ENCODE measurements at regions not wholly inside any gene's neighbourhood (a gene's known extent, or its start where the extent isn't known, plus 50 kb on each side); places are given as distances from the start of the nearest gene placed in this dataset.
A peak's percentile ranks its signal among the peaks of the same experiment; 100 is the strongest.

DNA sequence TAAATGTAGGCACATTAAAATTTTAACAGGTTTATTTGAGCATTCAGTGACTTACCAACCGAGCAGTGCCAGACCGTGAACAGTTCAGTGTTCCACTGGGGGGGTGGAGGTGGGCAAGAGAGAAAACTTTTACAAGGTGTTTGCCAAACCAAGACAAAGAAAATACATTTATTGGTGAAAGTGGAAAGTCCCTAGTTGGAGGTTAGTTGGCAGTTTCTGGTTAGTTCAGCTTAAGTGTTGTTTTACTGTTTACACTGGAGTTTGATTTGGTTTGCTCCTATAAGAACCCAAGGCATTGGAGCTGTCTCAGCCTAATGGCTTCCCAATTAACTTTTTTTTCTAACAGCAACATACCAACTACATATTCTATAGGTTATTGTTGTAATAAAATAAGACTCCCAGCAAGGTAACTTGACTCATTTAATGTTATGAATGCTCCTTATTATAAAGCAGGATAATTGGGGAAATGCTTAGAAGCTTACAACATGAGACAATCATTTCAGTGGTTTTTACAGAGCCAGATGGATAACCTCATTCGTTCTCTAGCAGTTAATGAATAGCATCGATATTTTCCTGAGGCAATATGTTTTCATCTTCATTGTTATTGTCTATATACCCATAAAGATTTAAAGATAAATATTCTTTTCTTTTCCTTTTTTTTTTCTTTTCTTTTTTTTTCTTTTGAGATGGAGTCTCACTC lies 115.8 kb downstream of the ETNK1 start:
- DNase-seq, result no peak

DNA sequence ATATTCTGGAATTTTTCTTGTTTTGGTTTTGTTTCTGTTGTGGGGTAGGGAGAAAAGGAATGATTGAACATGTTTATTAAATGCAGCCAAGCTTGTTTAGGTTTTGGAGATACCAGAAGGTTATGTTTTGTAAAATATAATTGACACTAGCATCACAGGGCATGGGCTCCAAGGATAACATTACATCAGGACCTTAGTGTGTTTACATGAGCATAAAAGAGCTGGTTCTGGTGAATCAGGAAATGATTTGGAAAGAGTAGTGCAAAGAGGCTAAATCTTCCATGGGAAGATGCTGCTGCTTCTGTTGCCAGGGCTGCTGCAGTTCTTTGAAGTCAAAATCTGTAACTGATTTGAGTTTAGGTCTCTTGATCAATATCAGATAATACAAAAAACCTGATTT lies 118.7 kb downstream of the ETNK1 start:
- no peak for DNase-seq

DNA sequence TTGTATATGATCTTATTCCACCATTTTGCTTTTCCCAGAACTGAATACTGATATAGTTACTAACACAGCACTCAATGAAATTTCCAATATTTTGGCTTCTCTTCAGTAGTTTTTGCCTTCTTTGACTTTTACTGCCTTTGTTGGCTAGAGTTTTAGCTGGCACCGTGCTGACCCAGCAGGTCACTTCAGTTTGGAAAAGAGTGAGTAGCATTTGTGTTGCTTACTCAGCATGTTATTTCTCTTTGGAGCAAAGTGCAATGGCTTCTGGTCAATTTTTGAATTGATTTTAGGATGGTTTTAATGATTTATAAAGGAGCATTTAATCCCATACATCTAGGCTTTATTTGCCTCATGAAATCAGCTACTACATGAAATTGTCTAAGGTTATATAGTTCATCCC lies 119.2 kb downstream of the ETNK1 start:
- no peak for DNase-seq

DNA sequence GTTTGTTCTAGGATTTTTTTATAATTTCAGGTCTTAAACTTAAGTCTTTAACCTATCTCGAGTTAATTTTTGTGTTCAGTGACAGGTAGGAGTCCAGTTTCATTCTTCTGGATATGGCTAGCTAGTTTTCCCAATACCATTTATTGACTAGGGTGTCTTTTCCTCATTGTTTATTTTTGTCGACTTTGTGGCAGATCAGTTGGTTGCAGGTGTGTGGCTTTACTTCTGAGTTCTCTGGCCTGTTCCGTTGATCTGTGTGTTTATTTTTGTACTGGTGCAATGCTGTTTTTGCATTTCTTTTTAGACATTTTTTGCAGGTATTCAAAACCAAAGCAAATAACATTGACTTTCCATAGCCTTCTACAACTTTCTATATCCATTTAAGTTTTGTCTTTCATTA lies 121.7 kb downstream of the ETNK1 start:
- no peak for DNase-seq

DNA sequence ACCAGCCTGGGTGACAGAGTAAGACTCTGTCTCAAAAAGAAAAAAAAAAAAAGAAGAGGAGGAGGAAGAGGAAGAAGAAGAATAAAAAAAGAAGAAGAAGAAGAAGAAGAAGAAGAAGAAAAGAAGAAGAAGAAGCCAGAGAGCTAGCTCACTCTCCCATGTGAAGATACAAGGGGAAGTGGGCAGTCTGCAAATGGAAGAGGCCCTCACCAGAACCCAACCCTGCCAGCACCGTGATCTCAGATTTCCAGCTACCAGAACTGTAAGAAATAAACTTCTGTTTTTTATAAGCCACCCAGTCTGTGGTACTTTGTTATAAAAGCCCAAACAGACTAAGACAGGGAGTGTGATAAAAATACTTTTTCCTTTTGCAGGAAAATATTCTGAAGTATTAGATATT lies 130.7 kb downstream of the ETNK1 start:
- no peak for DNase-seq

DNA sequence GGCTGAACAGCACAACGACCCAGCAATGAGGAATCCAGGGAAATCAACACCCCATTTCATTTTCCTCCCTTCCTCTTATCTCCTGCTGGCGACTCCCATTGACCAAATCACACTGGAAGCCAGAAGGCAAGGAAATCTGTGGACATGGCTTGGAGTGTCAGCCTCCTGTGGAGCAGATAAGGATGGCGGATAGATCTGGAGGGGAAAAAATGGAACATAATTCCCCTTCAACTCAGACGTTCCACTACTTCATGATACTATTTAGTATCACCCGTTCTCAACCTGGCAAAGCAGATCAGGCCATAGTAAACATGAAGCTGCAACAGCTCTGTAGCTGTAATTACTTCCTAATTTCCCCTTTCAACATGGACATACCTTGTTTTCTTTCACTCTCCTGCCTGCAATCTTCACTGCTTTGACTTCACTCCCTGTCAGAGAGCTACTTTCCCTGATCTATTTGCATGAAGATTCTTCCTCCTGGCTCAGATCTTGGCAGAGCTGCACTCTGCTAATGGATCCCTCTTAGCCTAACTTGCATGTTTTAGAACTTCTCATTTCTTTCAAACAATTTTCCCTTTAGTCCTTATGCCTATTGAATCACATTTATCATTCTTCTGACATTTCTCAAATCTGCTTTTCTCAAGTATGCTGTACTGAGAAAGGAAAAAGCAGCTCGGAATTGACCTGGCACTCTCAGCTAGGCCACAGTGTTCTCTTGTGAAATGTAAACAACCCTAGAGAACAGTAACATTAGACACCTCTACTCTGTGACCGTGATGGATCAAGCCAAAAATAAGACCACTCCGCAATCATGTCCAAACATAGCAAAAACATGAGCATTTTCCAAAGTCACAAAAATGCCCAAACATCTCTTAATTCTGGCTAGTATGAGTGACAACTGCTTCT lies 135.1 kb downstream of the ETNK1 start:
- DNase-seq, result no peak

DNA sequence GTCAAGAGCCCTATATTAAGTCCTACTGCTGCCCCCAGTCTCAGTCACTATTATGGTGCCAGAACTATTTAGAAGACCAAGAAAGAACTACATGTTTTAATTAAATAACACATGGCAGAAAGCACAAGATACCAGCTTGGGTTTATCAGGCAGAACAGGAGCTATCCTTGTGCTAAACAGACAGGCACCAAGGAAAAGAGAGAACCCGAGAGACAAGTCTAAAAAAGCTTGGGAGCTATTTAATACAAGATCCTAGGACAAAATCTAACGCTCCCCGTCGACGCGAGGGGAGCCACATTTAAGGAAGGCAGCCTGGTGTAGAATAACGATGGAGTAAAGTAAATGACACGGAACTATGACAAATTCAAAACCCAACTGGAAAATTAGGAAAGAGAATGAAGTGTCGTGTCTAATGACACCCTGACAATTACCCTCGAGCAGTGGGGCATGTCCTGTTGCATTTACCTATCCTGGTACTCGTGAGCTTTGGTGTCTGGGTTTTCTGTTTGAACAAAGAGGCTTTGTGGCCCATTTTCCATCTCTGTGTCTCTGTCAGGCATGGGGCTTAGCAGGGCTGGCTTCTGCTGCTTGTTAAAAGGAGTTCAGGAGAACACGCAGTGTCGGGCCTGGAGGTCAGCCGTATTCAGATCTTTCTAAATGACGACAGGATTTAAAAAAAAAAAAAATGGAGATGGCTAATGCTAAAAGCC lies 140.6 kb downstream of the ETNK1 start:
- DNase-seq, result no peak

DNA sequence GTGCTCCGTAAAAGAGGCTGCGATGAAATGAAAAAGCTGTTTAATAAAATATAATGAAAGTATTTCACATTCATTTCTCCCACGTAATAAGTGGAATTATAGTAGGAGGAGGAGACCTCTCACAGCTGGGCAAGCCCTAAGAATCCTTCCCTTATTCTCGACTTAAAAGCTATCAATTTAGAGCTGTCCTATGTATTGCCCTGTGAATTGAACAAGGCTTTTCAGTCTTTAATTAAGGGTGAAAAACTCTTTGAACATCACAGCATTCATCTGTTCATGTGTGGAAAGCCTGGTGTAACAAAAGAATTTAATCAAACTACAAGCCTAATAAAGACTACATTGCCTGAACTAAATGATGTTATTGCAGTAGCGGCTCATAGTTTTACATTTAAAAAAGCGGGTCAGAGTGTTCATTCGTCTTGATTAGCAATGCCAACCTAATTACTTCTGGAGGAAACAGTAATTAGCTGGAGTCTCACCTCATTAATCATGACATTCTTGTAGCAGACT lies 142.0 kb downstream of the ETNK1 start:
- DNase-seq, result no peak

DNA sequence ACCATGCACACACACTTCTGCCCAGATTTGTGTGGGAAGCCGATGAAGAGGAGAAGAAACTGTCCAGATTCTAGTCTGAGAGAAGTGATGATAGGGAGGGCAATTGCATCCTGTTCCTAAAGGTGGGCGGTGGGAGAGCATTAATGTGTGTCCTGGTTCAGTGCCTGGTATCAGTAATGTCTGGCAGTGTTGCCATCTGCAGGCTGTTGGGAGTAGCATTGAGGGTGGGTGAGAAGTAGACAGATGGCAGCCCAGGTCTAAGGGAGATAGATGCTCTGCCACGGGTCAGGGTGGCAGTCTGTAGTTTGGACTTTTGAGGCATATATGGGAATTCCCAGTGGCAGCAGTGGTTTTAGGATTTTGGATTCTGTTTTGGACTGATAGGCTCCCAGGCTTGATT lies 156.4 kb downstream of the ETNK1 start:
- DNase-seq, result no peak

DNA sequence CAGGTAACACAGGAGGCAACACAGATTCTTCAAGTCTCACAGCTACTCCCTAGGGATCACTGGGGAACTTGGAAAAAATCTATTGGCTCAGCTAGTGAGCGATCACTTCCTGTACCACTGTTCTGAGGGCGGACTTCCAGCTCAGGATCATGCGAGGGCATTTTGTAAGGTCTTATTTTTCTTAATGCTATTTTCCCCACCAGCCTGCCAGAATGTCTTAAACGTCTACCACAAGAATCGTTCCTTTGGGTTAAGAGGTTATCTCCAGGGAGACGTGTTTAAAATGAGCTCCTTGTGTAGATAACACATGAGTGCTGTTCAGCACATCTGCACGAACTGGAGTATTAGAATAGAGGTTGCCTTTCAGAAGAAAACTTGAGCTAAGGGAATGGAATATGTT lies 162.6 kb downstream of the ETNK1 start:
- peak; percentile 33 for DNase-seq

DNA sequence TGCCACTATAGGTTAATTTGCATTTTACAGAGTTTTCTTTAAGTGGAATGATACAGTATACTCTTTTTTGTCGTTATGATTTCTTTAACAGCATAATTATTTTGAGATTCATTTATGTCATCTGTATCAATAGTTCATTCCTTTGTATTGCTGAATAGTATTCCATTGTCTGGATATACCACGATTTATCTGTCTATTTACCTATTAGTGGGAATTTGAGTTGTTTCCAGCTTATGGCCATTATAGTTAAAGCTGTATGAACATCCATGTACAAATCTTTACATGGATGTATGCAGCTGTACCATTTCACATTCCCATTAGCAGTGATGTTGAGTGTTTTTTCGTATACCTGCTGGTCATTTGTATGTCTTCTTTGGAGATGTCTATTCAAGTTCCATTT lies 163.9 kb downstream of the ETNK1 start:
- no peak for DNase-seq

DNA sequence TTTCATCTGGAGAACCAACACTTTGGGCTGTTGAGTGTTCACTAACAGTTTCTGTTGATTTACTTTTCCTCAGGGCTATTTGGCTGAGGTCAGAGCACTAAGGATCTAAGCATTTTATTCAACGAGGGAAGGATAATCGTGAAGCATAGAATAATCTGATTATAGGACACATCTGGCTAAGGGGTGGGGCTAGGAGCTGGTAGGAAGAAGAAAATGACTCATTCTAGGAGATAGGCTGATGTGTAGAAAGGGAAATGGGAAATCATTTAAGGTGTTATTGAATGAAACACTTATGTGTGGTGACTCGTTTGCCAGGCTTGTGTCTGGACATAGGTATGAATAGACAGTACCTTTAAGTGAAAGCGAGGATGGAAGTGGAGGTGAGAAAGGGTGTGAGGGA lies 167.2 kb downstream of the ETNK1 start:
- DNase-seq, result no peak

DNA sequence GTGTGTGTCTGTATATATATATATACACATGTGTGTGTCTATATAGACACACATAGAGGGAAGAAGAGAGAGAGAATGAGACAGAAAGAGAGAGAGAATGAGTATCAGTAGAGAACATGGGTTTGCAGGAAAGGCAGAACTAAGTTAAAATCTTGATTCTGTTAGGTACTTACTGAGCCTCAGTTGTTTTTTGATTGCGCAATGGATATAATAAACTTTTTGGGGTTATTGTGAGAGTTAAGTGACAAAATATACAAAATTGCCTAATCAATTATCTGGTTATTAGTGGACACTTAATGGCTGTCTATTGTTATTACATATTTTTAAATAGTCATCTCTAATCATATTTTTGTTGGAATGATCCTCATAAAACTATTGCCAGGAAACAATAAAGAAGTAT lies 169.0 kb downstream of the ETNK1 start:
- DNase-seq, result no peak

DNA sequence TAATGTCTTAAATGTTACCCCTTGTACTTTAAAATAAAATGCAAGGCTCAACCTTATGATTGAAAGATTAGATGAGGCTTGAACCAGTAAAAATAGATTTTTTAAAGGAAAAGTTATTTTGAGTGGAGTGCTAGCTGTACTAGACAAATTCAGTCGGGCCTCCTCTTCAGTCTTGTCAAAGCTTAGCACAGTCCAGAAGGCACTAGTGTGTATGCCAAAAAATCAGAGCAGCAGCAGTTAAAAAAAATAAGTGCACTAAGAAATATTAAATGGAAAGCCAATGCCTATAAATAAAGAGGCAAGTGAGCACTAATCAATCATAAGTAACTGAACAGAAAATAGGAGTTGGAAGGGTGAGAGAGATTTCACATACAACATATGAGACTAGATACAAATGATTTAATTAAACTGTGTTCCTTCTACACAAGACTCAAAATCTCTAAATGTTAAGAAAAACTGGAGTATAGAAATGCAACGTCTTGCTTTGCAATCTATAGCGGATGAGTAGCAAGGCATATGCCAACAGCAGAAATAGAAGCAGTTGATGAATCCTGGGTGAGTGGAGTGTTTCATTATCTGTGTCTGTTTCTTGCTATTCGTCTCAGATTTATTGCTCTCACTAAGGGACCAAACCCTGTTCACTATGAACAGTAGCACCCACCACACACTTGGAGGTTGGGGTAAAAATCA lies 172.1 kb downstream of the ETNK1 start:
- no peak for DNase-seq

DNA sequence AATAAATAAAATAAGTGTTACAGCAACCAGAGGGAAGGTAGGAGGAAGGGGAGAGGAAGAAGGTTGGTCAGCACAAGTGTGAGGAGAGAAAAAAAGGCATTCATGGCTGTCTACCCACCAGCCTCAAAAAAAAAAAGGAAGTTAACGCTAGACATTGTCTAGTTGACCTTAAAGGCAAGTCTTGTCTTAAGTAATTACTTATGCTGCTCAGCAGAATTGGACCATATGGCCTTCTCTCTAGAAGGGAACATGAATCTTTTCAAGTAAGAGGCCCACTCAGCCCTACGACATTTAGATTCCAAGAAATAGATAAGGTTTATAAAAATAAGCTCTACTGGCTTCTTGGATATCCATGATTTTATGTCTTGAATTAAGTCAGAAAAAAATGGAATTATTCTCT lies 172.7 kb downstream of the ETNK1 start:
- no peak for DNase-seq

DNA sequence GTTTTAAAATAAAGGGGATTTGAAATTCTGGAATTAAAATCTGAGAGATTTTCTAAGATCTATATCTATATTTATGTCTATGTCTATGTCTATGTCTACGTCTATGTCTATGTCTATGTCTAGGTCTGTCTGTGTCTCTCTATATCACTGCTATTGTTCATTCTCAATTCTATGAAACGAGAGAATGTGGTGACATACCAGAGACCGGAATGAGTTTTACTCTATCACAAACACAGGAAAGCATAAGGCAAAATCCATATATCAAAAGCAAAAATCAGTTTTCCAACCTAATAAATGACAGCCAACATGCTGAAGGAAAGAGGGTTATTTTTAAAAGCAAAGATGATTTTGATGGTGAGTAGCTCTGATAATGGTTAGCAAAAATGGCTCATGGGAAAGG lies 173.1 kb downstream of the ETNK1 start:
- no peak for DNase-seq

DNA sequence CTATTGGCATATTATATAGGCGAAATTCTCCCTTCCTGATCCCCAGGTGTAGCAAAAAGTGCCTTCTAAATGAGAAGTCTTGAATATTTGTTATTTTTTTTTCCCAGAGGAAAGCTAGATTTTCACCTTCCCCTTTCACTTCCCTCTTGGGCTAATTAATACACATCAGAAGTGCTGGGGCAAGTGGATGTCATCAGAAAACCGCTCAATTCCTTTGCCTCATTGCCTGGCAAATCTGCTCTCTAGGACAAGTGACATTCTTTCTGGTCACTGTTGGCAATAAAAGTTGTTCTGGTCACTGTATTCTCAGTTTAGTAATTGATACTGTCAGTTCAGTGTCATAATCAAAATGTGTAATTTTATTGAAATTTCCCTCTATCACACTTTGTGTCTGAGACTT lies 174.5 kb downstream of the ETNK1 start:
- no peak for DNase-seq

DNA sequence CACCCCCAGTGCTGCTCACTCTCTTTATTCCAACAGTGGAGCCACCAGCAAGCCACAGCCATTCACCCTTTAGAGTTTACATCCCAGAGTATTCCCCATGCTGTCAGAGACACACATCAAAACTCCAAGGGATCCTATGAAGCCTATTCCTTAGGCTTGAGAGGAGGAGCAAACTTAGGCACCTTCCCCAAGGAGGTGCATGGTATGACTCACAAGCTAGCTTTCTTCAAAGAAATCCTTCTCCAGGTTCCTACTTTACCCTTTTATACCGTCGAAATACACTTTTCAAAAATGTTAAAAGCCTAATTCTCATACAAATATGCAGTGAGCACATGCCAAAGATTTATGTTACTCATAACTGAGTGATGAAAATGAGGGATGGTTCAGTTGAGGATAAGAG lies 175.4 kb downstream of the ETNK1 start:
- DNase-seq, result no peak

DNA sequence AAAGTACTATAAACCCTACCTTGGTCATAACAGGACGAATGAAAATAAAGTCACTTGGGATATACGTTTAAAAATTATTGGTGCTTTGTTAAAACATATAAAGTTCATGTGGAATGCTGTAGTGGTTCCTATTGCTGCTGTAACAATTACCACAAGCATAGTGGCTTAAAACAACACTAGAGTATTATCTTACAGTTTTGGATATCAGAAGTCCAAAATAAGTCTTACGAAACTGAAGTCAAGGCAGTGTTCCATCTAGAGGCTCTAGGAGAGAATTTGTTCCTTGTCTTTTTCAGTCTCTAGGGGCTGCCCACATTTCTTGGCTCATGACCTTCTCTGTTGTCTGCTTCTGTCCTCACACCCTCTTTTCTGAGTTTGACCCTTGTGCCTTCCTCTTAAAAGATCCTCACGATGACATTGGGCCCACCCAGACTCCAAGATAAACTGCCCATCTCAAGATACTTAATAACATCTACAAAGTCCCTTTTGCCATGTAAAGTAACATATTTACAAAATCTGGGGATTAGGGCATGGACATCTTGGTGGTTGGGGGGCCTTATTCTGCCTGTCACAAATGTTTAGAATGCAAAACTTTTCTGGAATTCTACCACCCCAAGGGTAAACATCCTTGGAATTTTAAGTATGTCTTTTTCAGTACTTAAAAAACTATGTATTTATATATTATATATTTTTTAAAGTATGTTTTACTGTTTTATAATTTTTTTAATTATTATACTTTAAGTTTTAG lies 178.1 kb downstream of the ETNK1 start:
- DNase-seq, result no peak

DNA sequence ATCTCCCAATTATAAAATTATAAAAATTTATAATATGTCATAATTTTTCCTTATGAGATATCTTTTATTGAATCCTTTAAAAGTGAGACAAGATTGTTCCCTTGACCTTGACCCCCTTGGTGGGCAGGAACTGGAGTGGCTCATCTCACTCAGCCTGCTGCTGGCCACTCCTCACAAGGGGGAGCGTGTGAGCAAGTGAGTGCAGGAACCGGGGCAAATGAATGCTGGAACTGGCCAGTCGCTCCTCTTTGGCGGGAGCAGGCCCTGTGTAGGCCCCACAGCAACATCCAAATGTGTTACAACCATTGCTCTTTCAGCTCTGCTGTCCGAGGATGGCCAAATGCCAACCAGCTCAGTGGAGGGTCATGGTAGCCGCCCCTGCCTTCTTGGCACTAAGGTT lies 178.8 kb downstream of the ETNK1 start:
- DNase-seq, result no peak

DNA sequence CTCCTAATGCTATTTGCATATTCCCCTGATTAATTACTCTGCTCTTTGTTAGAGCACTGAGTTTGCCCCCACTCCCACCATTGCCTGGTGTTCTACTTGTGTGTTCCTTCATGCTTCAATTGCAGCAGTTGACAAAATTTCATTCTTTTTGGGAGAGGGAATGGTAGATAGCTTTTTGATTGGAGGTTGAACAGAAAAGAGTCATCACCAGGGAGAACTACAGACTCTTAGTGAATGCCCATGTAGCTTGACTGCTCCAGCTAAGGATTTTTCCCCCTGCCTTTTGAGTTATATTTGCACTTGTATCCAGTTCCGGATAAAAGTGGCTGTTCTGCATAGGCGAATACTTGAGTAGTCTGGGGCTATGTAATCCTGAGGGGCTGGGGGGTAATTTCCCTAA lies 183.9 kb downstream of the ETNK1 start:
- no peak for DNase-seq

DNA sequence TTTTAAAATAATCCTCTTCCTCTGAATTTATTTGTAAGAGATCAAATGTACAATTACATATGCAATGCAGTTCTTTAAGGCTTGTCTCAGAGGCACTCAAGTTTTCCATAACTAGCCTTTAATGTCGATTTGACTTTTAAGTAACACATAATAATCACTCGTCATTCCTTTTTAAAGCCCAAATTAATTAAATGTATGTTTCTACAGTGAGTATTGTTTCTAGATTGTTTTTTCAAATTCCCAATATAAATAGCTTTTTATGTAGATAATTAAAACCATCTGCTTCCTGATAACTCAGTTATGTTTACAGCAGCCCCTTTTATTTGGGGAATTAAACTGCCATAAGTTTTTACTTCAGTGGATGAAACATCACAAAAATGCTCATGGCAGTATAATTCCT lies 185.1 kb downstream of the ETNK1 start:
- DNase-seq, result no peak

Measured in left hindlimb (tissue), 1 donor.